IMR-90 (cell line): ENCODE measurements at regions not wholly inside any gene's neighbourhood (a gene's known extent, or its start where the extent isn't known, plus 50 kb on each side); places are given as distances from the start of the nearest gene placed in this dataset.

Experiments
- ATAC-seq: fragments of 200-7000 bp; cut with Tn5 transposase; 2 replicates; pipeline ENCODE4 v1.9.1; 2020; ENCODE audit warnings: low read depth, mild to moderate bottlenecking, moderate library complexity
- BruUV-seq: library from RNA; stranded (reverse); fragments of 400-500 nt; replicated peaks from 2 replicates; lab custom pipeline; 2021; lab: Mats Ljungman, UMichigan
- CTCF ChIA-PET: fragments of 300-600 bp; formaldehyde crosslinking; extraction: SDS; loops from one replicate; lab custom pipeline; 2021; ENCODE audit warnings: antibody characterized with exemption; lab: Yijun Ruan, JAX
- POLR2A ChIA-PET: fragments of 300-600 bp; sonication (Branson Sonifier 250); formaldehyde crosslinking; loops from one replicate; lab custom pipeline; 2022; ENCODE audit warnings: antibody characterized with exemption; ENCODE audit not compliant: unreplicated experiment; lab: Charles Lee
- DNase-seq: peaks from one replicate; pipeline ENCODE4 v3.0.0; 2013
- H2AFZ ChIP-seq: replicated peaks from 2 replicates; pipeline ENCODE3; 2013; ENCODE audit warnings: low read length, mild to moderate bottlenecking; ENCODE audit not compliant: poor library complexity
- H2AK5ac ChIP-seq: 2 replicates; pipeline ENCODE4 v1.6.1; 2013; ENCODE audit warnings: low read depth, low read length, inconsistent platforms
- H2AK9ac ChIP-seq: replicated peaks from 2 replicates; pipeline ENCODE3; 2013; ENCODE audit warnings: mild to moderate bottlenecking, low read depth, low read length, moderate library complexity; ENCODE audit not compliant: poor library complexity
- H2BK120ac ChIP-seq: 2 replicates; pipeline ENCODE4 v1.6.1; 2013; ENCODE audit warnings: low read depth, low read length, inconsistent platforms
- H2BK15ac ChIP-seq: 3 replicates; pipeline ENCODE4 v1.6.1; 2013; ENCODE audit warnings: low read depth, low read length, inconsistent platforms
- H2BK20ac ChIP-seq: 2 replicates; pipeline ENCODE4 v1.6.1; 2013; ENCODE audit warnings: low read depth, mild to moderate bottlenecking, inconsistent platforms, low read length, moderate library complexity
- H2BK5ac ChIP-seq: 2 replicates; pipeline ENCODE4 v1.6.1; 2013; ENCODE audit warnings: mild to moderate bottlenecking, low read depth, low read length, inconsistent platforms; ENCODE audit not compliant: poor library complexity, severe bottlenecking
- H3K14ac ChIP-seq: replicated peaks from 2 replicates; pipeline ENCODE4 v1.6.1; 2013; ENCODE audit warnings: low read depth, low read length, inconsistent platforms
- H3K18ac ChIP-seq: 2 replicates; pipeline ENCODE4 v1.6.1; 2013; ENCODE audit warnings: low read depth, low read length, control low read depth
- H3K23ac ChIP-seq: 2 replicates; pipeline ENCODE4 v1.6.1; 2013; ENCODE audit warnings: low read depth, low read length, inconsistent platforms
- H3K27ac ChIP-seq: 2 replicates; pipeline ENCODE4 v1.5.1; 2013; ENCODE audit warnings: mild to moderate bottlenecking, control low read depth, low read length; ENCODE audit not compliant: insufficient read depth
- H3K27me3 ChIP-seq: 2 replicates; pipeline ENCODE4 v1.6.1; 2013; ENCODE audit warnings: low read length; ENCODE audit not compliant: control insufficient read depth, insufficient read depth
- H3K36me3 ChIP-seq: 2 replicates; pipeline ENCODE4 v1.6.1; 2013; ENCODE audit warnings: low read length, mixed read lengths; ENCODE audit not compliant: control insufficient read depth, insufficient read depth
- H3K4ac ChIP-seq: 2 replicates; pipeline ENCODE4 v1.6.1; 2013; ENCODE audit warnings: low read depth, low read length, inconsistent platforms
- H3K4me1 ChIP-seq: 2 replicates; pipeline ENCODE4 v1.6.1; 2013; ENCODE audit warnings: low read length, mixed read lengths; ENCODE audit not compliant: control insufficient read depth, insufficient read depth
- H3K4me2 ChIP-seq: 2 replicates; pipeline ENCODE4 v1.6.1; 2013; ENCODE audit warnings: low read depth, mild to moderate bottlenecking, control low read depth, low read length, moderate library complexity
- H3K4me3 ChIP-seq: 2 replicates; pipeline ENCODE4 v1.5.1; 2013; ENCODE audit warnings: low read depth, mild to moderate bottlenecking, control low read depth, low read length, moderate library complexity; ENCODE audit not compliant: insufficient read depth
- H3K56ac ChIP-seq: 2 replicates; pipeline ENCODE4 v1.6.1; 2013; ENCODE audit warnings: low read length, inconsistent platforms; ENCODE audit not compliant: insufficient read depth; ENCODE audit errors: extremely low read depth
- H3K79me1 ChIP-seq, 2 experiments: 2 replicates each; pipeline ENCODE4 v1.6.1; 2013; ENCODE audit warnings: low read length in 2 of 2, inconsistent platforms in 1 of 2, low read depth in 1 of 2
- H3K9ac ChIP-seq: 2 replicates; pipeline ENCODE4 v1.6.1; 2013; ENCODE audit warnings: low read depth, low read length, control low read depth
- H3K9me1 ChIP-seq: 2 replicates; pipeline ENCODE4 v1.6.1; 2013; ENCODE audit warnings: low read length, inconsistent platforms; ENCODE audit not compliant: insufficient read depth
- H3K9me3 ChIP-seq: 2 replicates; pipeline ENCODE4 v1.6.1; 2013; ENCODE audit warnings: low read length; ENCODE audit not compliant: control insufficient read depth, insufficient read depth
- H4K20me1 ChIP-seq: 2 replicates; pipeline ENCODE4 v1.6.1; 2013; ENCODE audit warnings: low read length, inconsistent platforms; ENCODE audit not compliant: insufficient read depth
- H4K5ac ChIP-seq: 2 replicates; pipeline ENCODE4 v1.6.1; 2013; ENCODE audit warnings: mild to moderate bottlenecking, low read depth, low read length, control low read depth
- H4K8ac ChIP-seq, 2 experiments: 2 replicates each; pipeline ENCODE4 v1.6.1; 2013; ENCODE audit warnings: low read depth in 2 of 2, low read length in 2 of 2, control low read depth in 1 of 2, inconsistent platforms in 1 of 2
- H4K91ac ChIP-seq: 2 replicates; pipeline ENCODE4 v1.6.1; 2013; ENCODE audit warnings: low read depth, low read length, inconsistent platforms; ENCODE audit not compliant: insufficient read depth
- BHLHE40 ChIP-seq: fragments of 150-350 bp; IDR thresholded peaks from 2 replicates; pipeline ENCODE4 v1.6.1; 2016; ENCODE audit warnings: mild to moderate bottlenecking, low read depth, low read length
- CEBPB ChIP-seq: IDR thresholded peaks from 2 replicates; pipeline ENCODE4 v1.6.1; 2012; ENCODE audit warnings: low read depth, low read length, improper control_type of control experiment
- CHD1 ChIP-seq: IDR thresholded peaks from 2 replicates; pipeline ENCODE4 v1.6.1; 2012; ENCODE audit warnings: low read depth, low read length, improper control_type of control experiment
- FOS ChIP-seq: fragments of 150-350 bp; IDR thresholded peaks from 2 replicates; pipeline ENCODE4 v1.6.1; 2016; ENCODE audit warnings: low read depth, low read length
- MAFK ChIP-seq: IDR thresholded peaks from 2 replicates; pipeline ENCODE4 v1.6.1; 2012; ENCODE audit warnings: low read depth, low read length, improper control_type of control experiment
- MAZ ChIP-seq: IDR thresholded peaks from 2 replicates; pipeline ENCODE4 v1.6.1; 2012; ENCODE audit warnings: low read depth, mild to moderate bottlenecking, low read length, improper control_type of control experiment, moderate library complexity, borderline replicate concordance
- NFE2L2 ChIP-seq: fragments of 150-350 bp; IDR thresholded peaks from 2 replicates; pipeline ENCODE4 v1.6.1; 2016; ENCODE audit warnings: low read depth, mild to moderate bottlenecking, low read length
- POLR2A ChIP-seq: IDR thresholded peaks from 2 replicates; pipeline ENCODE4 v1.6.1; 2012; ENCODE audit warnings: mild to moderate bottlenecking, low read depth, low read length
- RAD21 ChIP-seq: IDR thresholded peaks from 2 replicates; pipeline ENCODE4 v1.6.1; 2012; ENCODE audit warnings: low read length, improper control_type of control experiment
- RCOR1 ChIP-seq: IDR thresholded peaks from 2 replicates; pipeline ENCODE4 v1.6.1; 2012; ENCODE audit warnings: mild to moderate bottlenecking, low read length, improper control_type of control experiment; ENCODE audit not compliant: insufficient replicate concordance
- RFX5 ChIP-seq: IDR thresholded peaks from 2 replicates; pipeline ENCODE4 v1.8.0; 2012; ENCODE audit warnings: low read depth, mild to moderate bottlenecking, low read length, moderate library complexity
- SMC3 ChIP-seq: fragments of 150-350 bp; IDR thresholded peaks from 2 replicates; pipeline ENCODE4 v1.6.1; 2016; ENCODE audit warnings: low read depth, mild to moderate bottlenecking, antibody characterized with exemption, low read length, moderate library complexity
- USF2 ChIP-seq: fragments of 150-350 bp; IDR thresholded peaks from 2 replicates; pipeline ENCODE4 v1.6.1; 2017; ENCODE audit warnings: mild to moderate bottlenecking, antibody characterized with exemption, low read length, low read depth
- WGBS, 2 experiments: methylation state at CpG; one replicate each; pipeline versions ENCODE4 v1.1.5 to v1.1.7; 2013; ENCODE audit warnings: missing lambda C conversion rate in 2 of 2; ENCODE audit not compliant: insufficient read length in 1 of 2; ENCODE audit errors: extremely low coverage in 2 of 2; 5-methylcytosine and 5-hydroxymethylcytosine counted together
- dilution Hi-C: fragments of 300-500 bp; cut with HindIII; formaldehyde crosslinking; loops from one replicate; pipeline ENCODE4 v1.14.3; 2018; ENCODE audit warnings: low sequenced_read_pairs; ENCODE audit not compliant: unreplicated experiment
- in situ Hi-C: fragments of 300-500 bp; cut with MboI; formaldehyde crosslinking; loops from 3 replicates; pipeline ENCODE4 v1.14.3; 2019; ENCODE audit warnings: low sequenced_read_pairs, inconsistent platforms, mixed read lengths
- intact Hi-C: fragments of 100-400 bp; cut with micrococcal nuclease; formaldehyde crosslinking; loops from 2 replicates; pipeline ENCODE4 v1.10.0; 2022

DNA sequence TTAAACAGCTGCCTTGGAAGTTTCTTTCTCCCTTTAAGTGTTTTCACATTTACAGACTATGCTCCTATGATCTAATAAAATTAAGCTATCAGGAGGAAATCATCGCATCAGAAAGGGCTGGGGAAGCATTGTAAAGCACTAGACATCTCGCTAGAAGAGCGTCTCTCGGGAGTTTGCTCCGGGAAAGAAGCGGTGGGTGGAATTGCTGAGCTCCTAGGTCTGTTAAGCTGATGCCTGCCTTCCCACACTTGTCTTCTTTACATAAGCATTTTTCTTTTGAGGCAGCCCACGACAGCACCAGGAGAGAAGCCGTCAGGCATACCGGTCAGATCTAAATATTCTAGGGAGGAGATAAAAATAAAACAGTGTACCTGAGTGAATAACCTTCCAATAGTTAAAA, 541.7 kb upstream of the TUSC1 start:
- Histone ChIP-seq H3K36me3 (no peaks in the 10 kb centered on the region), H3K79me1 (no peaks in the 10 kb centered on the region), H2AFZ (no peak overlapping the region), H2BK20ac (no peak overlapping the region), H2AK5ac (no peak overlapping the region), H2BK120ac (no peak overlapping the region), H3K56ac (no peak overlapping the region), H4K20me1 (no peaks in the 10 kb centered on the region), H4K91ac (no peak overlapping the region), H4K8ac (no peak overlapping the region), H3K27ac (no peak overlapping the region), H2BK5ac (no peak overlapping the region), H3K18ac (no peak overlapping the region), H3K14ac (no peak overlapping the region), H2BK15ac (no peak overlapping the region), H3K23ac (no peak overlapping the region), H2AK9ac (no peak overlapping the region), H3K27me3 (no peaks in the 10 kb centered on the region), H3K9me3 (no peaks in the 10 kb centered on the region; the same call in 1 of the 2 replicates), H3K4ac (no peak overlapping the region), H3K4me3 (no peak overlapping the region), H3K9me1 (no peaks in the 10 kb centered on the region), H3K4me1 (no peaks in the 10 kb centered on the region), H3K9ac (no peak overlapping the region), H4K5ac (no peak overlapping the region), H3K4me2 (no peak overlapping the region)
- ChIA-PET POLR2A (no interaction called here), CTCF (no interaction called here)
- WGBS, 2 experiments, result no CpG with 5 or more reads among the region's 9 CpGs
- DNase-seq, result no peak
- no TSS peak for BruUV-seq
- dilution Hi-C loops, result no loop called here
- no peak for TF ChIP-seq SMC3
- no peak for TF ChIP-seq RAD21
- TF ChIP-seq NFE2L2, result no peak
- no peak for TF ChIP-seq RCOR1
- no peak for TF ChIP-seq MAZ
- TF ChIP-seq CHD1, result no peak
- no peak for TF ChIP-seq USF2
- no peak for TF ChIP-seq RFX5
- no peak for TF ChIP-seq FOS
- TF ChIP-seq MAFK, result no peak
- no peak for TF ChIP-seq BHLHE40
- no peak for TF ChIP-seq CEBPB
- TF ChIP-seq POLR2A, result no peak
- in situ Hi-C loops, result no loop called here
- intact Hi-C loops, result loop anchor here (5.0 to 10.0 kb wide), 2 partner anchors 48 to 245 kb away; no protein-coding TSS in a partner anchor
- no peak for ATAC-seq
